Stomach (tissue), 8 donors: ENCODE measurements at regions not wholly inside any gene's neighbourhood (a gene's known extent, or its start where the extent isn't known, plus 50 kb on each side); places are given as distances from the start of the nearest gene placed in this dataset.
"Not testable (repeated sequence)": the region's sequence is repeated elsewhere in the genome, so short reads cannot be mapped to it uniquely, and the experiment has no call there.

Experiments
- DNase-seq, 2 donors: peaks; one replicate each; pipeline versions ENCODE4 v3.0.0 to v3.0.0-alpha.2; 2013 to 2019
- H3K27ac ChIP-seq, 5 donors: fragments of 200-600 bp in 4 of 5; sonication (generic) in 4 of 5; one replicate each; pipeline ENCODE4 v1.5.1; 2013 to 2019; ENCODE audit warnings: mild to moderate bottlenecking in 1 of 5, moderate library complexity in 1 of 5
- H3K27me3 ChIP-seq, 3 donors: fragments of 200-600 bp; sonication (generic); one replicate each; pipeline ENCODE4 v1.5.1; 2017 to 2019; ENCODE audit warnings: mixed run types in 1 of 3
- H3K36me3 ChIP-seq, 4 donors: fragments of 200-600 bp; sonication (generic); 1 replicate in 3 of 4; 2 replicates in 1 of 4; pipeline ENCODE4 v1.5.1; 2016 to 2019
- H3K4me1 ChIP-seq, 4 donors: fragments of 200-600 bp; sonication (generic); one replicate each; pipeline ENCODE4 v1.5.1; 2016 to 2019
- H3K4me3 ChIP-seq, 4 donors: fragments of 200-600 bp; sonication (generic) in 3 of 4; one replicate each; pipeline ENCODE4 v1.5.1; 2016 to 2019; ENCODE audit warnings: mild to moderate bottlenecking in 1 of 4
- H3K9me3 ChIP-seq, 4 donors: fragments of 200-600 bp; sonication (generic); one replicate each; pipeline ENCODE4 v1.5.1; 2016 to 2019
- EP300 ChIP-seq: sonication (generic); formaldehyde crosslinking; IDR thresholded peaks from one replicate; pipeline ENCODE4 v1.6.1; 2017; ENCODE audit warnings: antibody characterized with exemption
- POLR2A ChIP-seq, 4 donors: fragments of 450-650 bp; IDR thresholded peaks; one replicate each; pipeline ENCODE4 v1.6.1; 2016; ENCODE audit warnings: antibody characterized with exemption in 4 of 4, control low read depth in 2 of 4, mild to moderate bottlenecking in 1 of 4, moderate library complexity in 1 of 4
- POLR2AphosphoS5 ChIP-seq, 3 donors: sonication (generic); formaldehyde crosslinking; IDR thresholded peaks; one replicate each; pipeline ENCODE4 v1.6.1; 2016; ENCODE audit warnings: antibody characterized with exemption in 3 of 3
- WGBS, 5 donors: extraction: QIAGEN DNeasy Blood & Tissue Kit in 3 of 5; methylation state at CpG; one replicate each; pipeline versions ENCODE4 v1.1.5 to v1.1.7; 2013 to 2018; 5-methylcytosine and 5-hydroxymethylcytosine counted together
- intact Hi-C: fragments of 100-400 bp; cut with DNase I; formaldehyde crosslinking; loops from one replicate; pipeline ENCODE4 v1.15.1; 2023; ENCODE audit warnings: low total_unique reads
- TF ChIP-seq, protein P1 (sequence below), 7 experiments: fragments of 450-650 bp in 4 of 7; fragments of 200-600 bp in 3 of 7; sonication (generic) in 3 of 7; IDR thresholded peaks; one replicate each; pipeline ENCODE4 v1.5.1; 2016 to 2019; ENCODE audit warnings: antibody characterized with exemption in 7 of 7, control low read depth in 2 of 7, mild to moderate bottlenecking in 1 of 7
- donor health status: healthy with polysubstance abuse.
- donor health status: Bipolar disorder and iron deficiency.
- donor health status: healthy.

GRCh38 chr6:67694127-67694526 is 941.0 kb upstream of the ADGRB3 start:
- 64 to 78% (median 69%) methylated on average over 4 of the region's 4 CpGs for WGBS, 5 donors
- TF ChIP-seq, protein P1, sequence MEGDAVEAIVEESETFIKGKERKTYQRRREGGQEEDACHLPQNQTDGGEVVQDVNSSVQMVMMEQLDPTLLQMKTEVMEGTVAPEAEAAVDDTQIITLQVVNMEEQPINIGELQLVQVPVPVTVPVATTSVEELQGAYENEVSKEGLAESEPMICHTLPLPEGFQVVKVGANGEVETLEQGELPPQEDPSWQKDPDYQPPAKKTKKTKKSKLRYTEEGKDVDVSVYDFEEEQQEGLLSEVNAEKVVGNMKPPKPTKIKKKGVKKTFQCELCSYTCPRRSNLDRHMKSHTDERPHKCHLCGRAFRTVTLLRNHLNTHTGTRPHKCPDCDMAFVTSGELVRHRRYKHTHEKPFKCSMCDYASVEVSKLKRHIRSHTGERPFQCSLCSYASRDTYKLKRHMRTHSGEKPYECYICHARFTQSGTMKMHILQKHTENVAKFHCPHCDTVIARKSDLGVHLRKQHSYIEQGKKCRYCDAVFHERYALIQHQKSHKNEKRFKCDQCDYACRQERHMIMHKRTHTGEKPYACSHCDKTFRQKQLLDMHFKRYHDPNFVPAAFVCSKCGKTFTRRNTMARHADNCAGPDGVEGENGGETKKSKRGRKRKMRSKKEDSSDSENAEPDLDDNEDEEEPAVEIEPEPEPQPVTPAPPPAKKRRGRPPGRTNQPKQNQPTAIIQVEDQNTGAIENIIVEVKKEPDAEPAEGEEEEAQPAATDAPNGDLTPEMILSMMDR (IDR thresholded peaks at IDR 0.05): no peak
- no peak for TF ChIP-seq EP300
- no peak for TF ChIP-seq POLR2AphosphoS5 (IDR thresholded peaks at IDR 0.05)
- H3K4me1 ChIP-seq: no peaks in the 10 kb centered on the region
- no peak overlapping the region for H3K27ac ChIP-seq
- no peak for DNase-seq
- H3K27me3 ChIP-seq: no peaks in the 10 kb centered on the region
- H3K4me3 ChIP-seq: no peak overlapping the region
- intact Hi-C loops: no loop called here
- H3K9me3 ChIP-seq: no peaks in the 10 kb centered on the region
- no peaks in the 10 kb centered on the region for H3K36me3 ChIP-seq

DNA sequence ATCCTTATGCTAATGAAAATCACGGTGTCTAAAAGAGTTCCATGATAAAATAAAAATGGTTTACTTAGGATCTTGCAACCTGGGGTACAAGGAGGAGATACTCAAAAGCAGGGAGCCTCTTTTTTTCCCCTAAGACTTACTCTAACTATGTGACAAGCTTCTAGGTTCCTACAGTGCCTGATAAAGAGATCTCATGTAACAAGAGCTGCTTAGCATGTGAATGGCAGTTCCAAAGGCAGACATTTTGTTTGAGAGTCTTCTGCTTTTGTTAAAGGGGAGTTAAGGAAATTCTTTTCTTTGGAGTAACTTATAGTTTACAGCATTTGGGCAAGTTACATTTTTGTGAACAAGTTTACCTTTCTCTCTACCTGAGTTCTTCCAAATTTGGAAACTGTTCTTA is 945.8 kb upstream of the ADGRB3 start:
- 74 to 90% (median 82%) methylated on average over 1 of the region's 1 CpG for WGBS, 5 donors
- intact Hi-C loops: no loop called here
- no peaks in the 10 kb centered on the region for H3K27me3 ChIP-seq
- no peaks in the 10 kb centered on the region for H3K36me3 ChIP-seq
- no peaks in the 10 kb centered on the region for H3K4me1 ChIP-seq
- no peaks in the 10 kb centered on the region for H3K9me3 ChIP-seq
- TF ChIP-seq POLR2A (IDR thresholded peaks at IDR 0.05) (no peak), POLR2AphosphoS5 (IDR thresholded peaks at IDR 0.05) (no peak), EP300 (no peak)
- TF ChIP-seq, protein P1 (IDR thresholded peaks at IDR 0.05): no peak
- H3K27ac ChIP-seq: no peak overlapping the region
- no peak for DNase-seq
- no peak overlapping the region for H3K4me3 ChIP-seq

- no peaks in the 10 kb centered on the region for H3K27me3 ChIP-seq
- H3K4me3 ChIP-seq: no peak overlapping the region
- H3K27ac ChIP-seq: no peak overlapping the region
- intact Hi-C loops: no loop called here
- WGBS, 5 donors: 65 to 85% (median 68%) methylated on average over 7 of the region's 7 CpGs
- TF ChIP-seq POLR2AphosphoS5 (IDR thresholded peaks at IDR 0.05) (no peak), EP300 (no peak), POLR2A (IDR thresholded peaks at IDR 0.05) (no peak)
- TF ChIP-seq, protein P1 (IDR thresholded peaks at IDR 0.05): no peak
- H3K4me1 ChIP-seq: no peaks in the 10 kb centered on the region
- no peak for DNase-seq
- no peaks in the 10 kb centered on the region for H3K9me3 ChIP-seq
- no peaks in the 10 kb centered on the region for H3K36me3 ChIP-seq
These were observed 947.7 kb upstream of the ADGRB3 start for GRCh38 chr6:67687396-67687795.

DNA sequence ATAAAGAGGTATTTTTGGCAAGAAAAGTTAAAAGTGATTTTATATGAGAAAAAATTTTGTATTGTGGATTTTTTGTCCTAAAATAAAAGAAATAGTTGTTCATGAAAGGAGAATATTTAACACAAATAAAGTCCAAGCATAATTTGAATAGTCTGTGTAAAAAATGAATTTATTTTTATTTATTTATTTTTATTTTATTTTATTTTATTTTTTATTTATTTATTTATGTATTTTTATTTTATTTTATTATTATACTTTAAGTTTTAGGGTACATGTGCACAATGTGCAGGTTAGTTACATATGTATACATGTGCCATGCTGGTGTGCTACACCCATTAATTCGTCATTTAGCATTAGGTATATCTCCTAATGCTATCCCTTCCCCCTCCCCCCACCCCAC is 948.9 kb upstream of the ADGRB3 start:
- H3K36me3 ChIP-seq, H3K9me3 ChIP-seq, H3K4me3 ChIP-seq, DNase-seq, H3K27ac ChIP-seq, intact Hi-C loops, H3K27me3 ChIP-seq, H3K4me1 ChIP-seq: not testable (repeated sequence)
- 81 to 100% (median 88%) methylated on average over 1 of the region's 1 CpG for WGBS, 5 donors

DNA sequence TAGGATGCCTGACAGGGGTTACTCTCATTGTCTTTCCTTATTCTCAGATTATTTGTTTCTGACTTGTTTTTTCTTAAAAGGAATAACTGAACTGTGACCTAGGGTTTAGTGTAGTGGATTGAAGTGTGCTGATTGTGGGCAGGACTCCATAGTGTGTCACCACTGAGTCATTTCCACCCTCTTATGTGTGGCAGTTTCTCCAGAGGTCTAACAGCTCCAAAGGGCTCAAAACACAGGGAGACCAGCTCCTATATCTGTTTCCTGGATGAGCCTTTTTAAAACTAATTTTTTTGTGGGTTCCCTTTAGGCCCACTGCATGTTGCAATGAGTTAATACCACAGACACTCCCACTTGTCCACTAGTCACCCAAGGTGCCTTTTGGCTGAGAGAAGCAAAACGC is 951.1 kb upstream of the ADGRB3 start:
- Histone ChIP-seq H3K36me3 (no peaks in the 10 kb centered on the region), H3K27ac (no peak overlapping the region), H3K9me3 (no peaks in the 10 kb centered on the region), H3K4me3 (no peak overlapping the region), H3K27me3 (no peaks in the 10 kb centered on the region), H3K4me1 (no peaks in the 10 kb centered on the region)
- WGBS, 5 donors: 49 to 70% (median 66%) methylated on average over 1 of the region's 1 CpG
- DNase-seq: no peak
- TF ChIP-seq POLR2AphosphoS5 (IDR thresholded peaks at IDR 0.05) (no peak), POLR2A (IDR thresholded peaks at IDR 0.05) (no peak)
- intact Hi-C loops: no loop called here
